H9 (cell line): ENCODE measurements at regions not wholly inside any gene's neighbourhood (a gene's known extent, or its start where the extent isn't known, plus 50 kb on each side); places are given as distances from the start of the nearest gene placed in this dataset.

Experiments used
- DNase-seq: peaks from one replicate; pipeline ENCODE4 v3.0.0-alpha.2; 2017
- H2AFZ ChIP-seq: one replicate; pipeline ENCODE4 v1.6.1; 2013; ENCODE audit warnings: mild to moderate bottlenecking, low read length, control low read depth, moderate library complexity
- H2AK5ac ChIP-seq: 2 replicates; pipeline ENCODE4 v1.6.1; 2013; ENCODE audit warnings: low read length, control low read depth, mixed read lengths; ENCODE audit not compliant: insufficient read length
- H2BK120ac ChIP-seq: one replicate; pipeline ENCODE4 v1.6.1; 2013; ENCODE audit warnings: low read depth, mild to moderate bottlenecking, low read length, control low read depth, inconsistent platforms; ENCODE audit not compliant: poor library complexity, severe bottlenecking
- H2BK12ac ChIP-seq: 2 replicates; pipeline ENCODE4 v1.6.1; 2013; ENCODE audit warnings: low read length, control low read depth, mixed read lengths, low read depth; ENCODE audit not compliant: insufficient read length
- H2BK15ac ChIP-seq: 2 replicates; pipeline ENCODE4 v1.6.1; 2013; ENCODE audit warnings: low read depth, low read length, control low read depth
- H2BK20ac ChIP-seq: one replicate; pipeline ENCODE4 v1.6.1; 2013; ENCODE audit warnings: low read depth, mild to moderate bottlenecking, low read length, control low read depth, inconsistent platforms; ENCODE audit not compliant: poor library complexity, severe bottlenecking
- H2BK5ac ChIP-seq: 2 replicates; pipeline ENCODE4 v1.6.1; 2013; ENCODE audit warnings: low read length, control low read depth, mixed read lengths; ENCODE audit not compliant: insufficient read length
- H3K14ac ChIP-seq: 2 replicates; pipeline ENCODE4 v1.6.1; 2013; ENCODE audit warnings: low read length, control low read depth; ENCODE audit not compliant: insufficient read depth
- H3K18ac ChIP-seq: 2 replicates; pipeline ENCODE4 v1.6.1; 2013; ENCODE audit warnings: low read depth, mild to moderate bottlenecking, mixed read lengths, low read length, control low read depth; ENCODE audit not compliant: insufficient read length
- H3K23ac ChIP-seq: 2 replicates; pipeline ENCODE4 v1.6.1; 2013; ENCODE audit warnings: low read length, control low read depth, mixed read lengths, low read depth; ENCODE audit not compliant: insufficient read length
- H3K23me2 ChIP-seq: 2 replicates; pipeline ENCODE4 v1.6.1; 2013; ENCODE audit warnings: low read depth, mild to moderate bottlenecking, mixed read lengths, low read length, control low read depth; ENCODE audit not compliant: insufficient read length, poor library complexity, severe bottlenecking
- H3K27ac ChIP-seq: 2 replicates; pipeline ENCODE4 v1.5.1; 2013; ENCODE audit warnings: low read length, control low read depth, mixed read lengths, low read depth; ENCODE audit not compliant: insufficient read length
- H3K27me3 ChIP-seq: 2 replicates; pipeline ENCODE4 v1.6.1; 2013; ENCODE audit warnings: low read length, control low read depth, inconsistent platforms; ENCODE audit not compliant: insufficient read depth
- H3K4ac ChIP-seq: 2 replicates; pipeline ENCODE4 v1.6.1; 2013; ENCODE audit warnings: low read depth, mild to moderate bottlenecking, control low read depth, inconsistent platforms, low read length, moderate library complexity
- H3K4me1 ChIP-seq: 2 replicates; pipeline ENCODE4 v1.6.1; 2013; ENCODE audit warnings: low read length, control low read depth, inconsistent platforms; ENCODE audit not compliant: insufficient read depth
- H3K4me2 ChIP-seq: 2 replicates; pipeline ENCODE4 v1.6.1; 2013; ENCODE audit warnings: low read length, control low read depth, mixed read lengths; ENCODE audit not compliant: insufficient read length, insufficient read depth
- H3K56ac ChIP-seq: 2 replicates; pipeline ENCODE4 v1.6.1; 2013; ENCODE audit warnings: low read depth, mild to moderate bottlenecking, mixed read lengths, low read length, control low read depth; ENCODE audit not compliant: insufficient read length
- H3K79me1 ChIP-seq: 2 replicates; pipeline ENCODE4 v1.6.1; 2013; ENCODE audit warnings: low read depth, mild to moderate bottlenecking, moderate library complexity, low read length, control low read depth, inconsistent platforms; ENCODE audit not compliant: insufficient read depth, poor library complexity, severe bottlenecking
- H3K79me2 ChIP-seq: 2 replicates; pipeline ENCODE4 v1.6.1; 2013; ENCODE audit warnings: low read length, control low read depth, inconsistent platforms; ENCODE audit not compliant: insufficient read depth
- H3K9ac ChIP-seq: 2 replicates; pipeline ENCODE4 v1.6.1; 2013; ENCODE audit warnings: low read length, control low read depth, mixed read lengths; ENCODE audit not compliant: insufficient read length; ENCODE audit errors: extremely low read depth
- H3K9me3 ChIP-seq: one replicate; pipeline ENCODE4 v1.6.1; 2013; ENCODE audit warnings: low read depth, low read length, inconsistent platforms; ENCODE audit not compliant: control insufficient read depth
- H3T11ph ChIP-seq: one replicate; pipeline ENCODE4 v1.6.1; 2013; ENCODE audit warnings: mild to moderate bottlenecking, low read length, control low read depth, inconsistent platforms
- H4K20me1 ChIP-seq: one replicate; pipeline ENCODE4 v1.6.1; 2013; ENCODE audit not compliant: control insufficient read depth, insufficient read length, insufficient read depth
- H4K5ac ChIP-seq: 2 replicates; pipeline ENCODE4 v1.6.1; 2013; ENCODE audit warnings: low read depth, mild to moderate bottlenecking, mixed read lengths, low read length, control low read depth; ENCODE audit not compliant: insufficient read length
- H4K8ac ChIP-seq: replicated peaks from 2 replicates; pipeline ENCODE4 v1.6.1; 2013; ENCODE audit warnings: low read length, control low read depth, mixed read lengths, low read depth; ENCODE audit not compliant: insufficient read length
- H4K91ac ChIP-seq: 2 replicates; pipeline ENCODE4 v1.6.1; 2013; ENCODE audit warnings: low read depth, mild to moderate bottlenecking, moderate library complexity, mixed read lengths, low read length, control low read depth; ENCODE audit not compliant: insufficient read length
- H3K27ac Mint-ChIP-seq, 3 experiments: 2 replicates in 2 of 3; 3 replicates in 1 of 3; pipeline ENCODE4 v1.8.0; 2020 to 2021; ENCODE audit warnings: mixed read lengths in 3 of 3, mild to moderate bottlenecking in 1 of 3, moderate library complexity in 1 of 3
- H3K27me3 Mint-ChIP-seq: 2 replicates; pipeline ENCODE4 v1.8.0; 2021; ENCODE audit warnings: low read depth, mild to moderate bottlenecking, moderate library complexity, mixed read lengths
- H3K36me3 Mint-ChIP-seq, 3 experiments: 2 replicates in 2 of 3; 3 replicates in 1 of 3; pipeline ENCODE4 v1.8.0; 2020 to 2021; ENCODE audit warnings: low read depth in 3 of 3, mixed read lengths in 3 of 3; ENCODE audit not compliant: insufficient read depth in 1 of 3
- H3K4me1 Mint-ChIP-seq, 2 experiments: 2 replicates each; pipeline ENCODE4 v1.8.0; 2020; ENCODE audit warnings: mixed read lengths in 2 of 2
- H3K4me3 Mint-ChIP-seq, 2 experiments: 2 replicates in 1 of 2; 3 replicates in 1 of 2; pipeline ENCODE4 v1.8.0; 2020 to 2021; ENCODE audit warnings: mild to moderate bottlenecking in 2 of 2, mixed read lengths in 2 of 2, moderate library complexity in 1 of 2
- H3K9me3 Mint-ChIP-seq, 2 experiments: 2 replicates in 1 of 2; 3 replicates in 1 of 2; pipeline ENCODE4 v1.8.0; 2020; ENCODE audit warnings: mild to moderate bottlenecking in 2 of 2, mixed read lengths in 2 of 2, moderate library complexity in 1 of 2
- WGBS: extraction: QIAGEN DNeasy Blood & Tissue Kit; methylation state at CpG from one replicate; pipeline ENCODE4 v1.1.7; 2013; ENCODE audit warnings: missing lambda C conversion rate, low lambda C conversion rate, mixed read lengths; ENCODE audit not compliant: insufficient read length; ENCODE audit errors: extremely low coverage; 5-methylcytosine and 5-hydroxymethylcytosine counted together
- TF ChIP-seq, protein P1 (sequence below): fragments of 200-600 bp; sonication (generic); conservative IDR thresholded peaks from 3 replicates; pipeline ENCODE4 v1.8.0; 2021; ENCODE audit warnings: antibody characterized with exemption, mild to moderate bottlenecking

- H3K18ac ChIP-seq, result no peak overlapping the region
- no peaks in the 10 kb centered on the region for H3K9me3 ChIP-seq
- Mint-ChIP-seq H3K27ac (no peak overlapping the region; a peak in 1 of 7 replicates), H3K27me3 (peaks cover 14% of the 10 kb centered on the region), H3K36me3 (no peaks in the 10 kb centered on the region), H3K4me3 (no peak overlapping the region), H3K4me1 (peaks cover 0 to 7% of the 10 kb centered on the region in 2 experiments; a peak in 2 of 4 replicates), H3K9me3 (no peaks in the 10 kb centered on the region)
- H2BK12ac ChIP-seq, result no peak overlapping the region
- H2BK120ac ChIP-seq, result no peak overlapping the region
- TF ChIP-seq, protein P1, sequence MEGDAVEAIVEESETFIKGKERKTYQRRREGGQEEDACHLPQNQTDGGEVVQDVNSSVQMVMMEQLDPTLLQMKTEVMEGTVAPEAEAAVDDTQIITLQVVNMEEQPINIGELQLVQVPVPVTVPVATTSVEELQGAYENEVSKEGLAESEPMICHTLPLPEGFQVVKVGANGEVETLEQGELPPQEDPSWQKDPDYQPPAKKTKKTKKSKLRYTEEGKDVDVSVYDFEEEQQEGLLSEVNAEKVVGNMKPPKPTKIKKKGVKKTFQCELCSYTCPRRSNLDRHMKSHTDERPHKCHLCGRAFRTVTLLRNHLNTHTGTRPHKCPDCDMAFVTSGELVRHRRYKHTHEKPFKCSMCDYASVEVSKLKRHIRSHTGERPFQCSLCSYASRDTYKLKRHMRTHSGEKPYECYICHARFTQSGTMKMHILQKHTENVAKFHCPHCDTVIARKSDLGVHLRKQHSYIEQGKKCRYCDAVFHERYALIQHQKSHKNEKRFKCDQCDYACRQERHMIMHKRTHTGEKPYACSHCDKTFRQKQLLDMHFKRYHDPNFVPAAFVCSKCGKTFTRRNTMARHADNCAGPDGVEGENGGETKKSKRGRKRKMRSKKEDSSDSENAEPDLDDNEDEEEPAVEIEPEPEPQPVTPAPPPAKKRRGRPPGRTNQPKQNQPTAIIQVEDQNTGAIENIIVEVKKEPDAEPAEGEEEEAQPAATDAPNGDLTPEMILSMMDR, result no peak
- no peaks in the 10 kb centered on the region for H3K79me1 ChIP-seq
- H3K9ac ChIP-seq, result no peak overlapping the region
- H3K79me2 ChIP-seq, result no peaks in the 10 kb centered on the region
- no peak overlapping the region for H3T11ph ChIP-seq
- no peaks in the 10 kb centered on the region for H4K20me1 ChIP-seq
- H3K4me1 ChIP-seq, result no peaks in the 10 kb centered on the region
- no peak overlapping the region for H2BK20ac ChIP-seq
- no peak overlapping the region for H2AFZ ChIP-seq
- no peak overlapping the region for H3K4me2 ChIP-seq
- no peak overlapping the region for H3K14ac ChIP-seq
- H3K27ac ChIP-seq, result no peak overlapping the region
- H4K8ac ChIP-seq, result no peak overlapping the region
- DNase-seq, result no peak
- H4K91ac ChIP-seq, result no peak overlapping the region
- no peak overlapping the region for H3K56ac ChIP-seq
- no peak overlapping the region for H3K4ac ChIP-seq
- no peak overlapping the region for H4K5ac ChIP-seq
- no peak overlapping the region for H2AK5ac ChIP-seq
- no CpG with 5 or more reads among the region's 5 CpGs for WGBS
- no peak overlapping the region for H2BK5ac ChIP-seq
- no peak overlapping the region for H3K23ac ChIP-seq
- no peak overlapping the region for H2BK15ac ChIP-seq
- H3K23me2 ChIP-seq, result no peaks in the 10 kb centered on the region
- no peaks in the 10 kb centered on the region for H3K27me3 ChIP-seq
Measured at GRCh38 chr20:1757606-1758512, 100.3 kb upstream of the SIRPG start.
